Memory B cell (primary cell): ENCODE measurements at regions not wholly inside any gene's neighbourhood (a gene's known extent, or its start where the extent isn't known, plus 50 kb on each side); places are given as distances from the start of the nearest gene placed in this dataset.
"Not testable (repeated sequence)": the region's sequence is repeated elsewhere in the genome, so short reads cannot be mapped to it uniquely, and the experiment has no call there.

Source experiments
- ATAC-seq: fragments of 150-1000 bp; cut with Tn5 transposase; 2 replicates; pipeline ENCODE4 v1.10.0; 2021; ENCODE audit warnings: low read depth, mild to moderate bottlenecking, moderate library complexity
- DNase-seq, 2 donors: peaks; one replicate each; pipeline ENCODE4 v3.0.0; 2022; ENCODE audit warnings: low spot score in 2 of 2
- H3K27ac Mint-ChIP-seq: one replicate; pipeline ENCODE4 v1.8.0; 2022; ENCODE audit warnings: mild to moderate bottlenecking, moderate library complexity, mixed read lengths
- H3K27me3 Mint-ChIP-seq: one replicate; pipeline ENCODE4 v1.8.0; 2022; ENCODE audit warnings: mixed read lengths
- H3K36me3 Mint-ChIP-seq: one replicate; pipeline ENCODE4 v1.8.0; 2022; ENCODE audit warnings: mild to moderate bottlenecking, mixed read lengths
- H3K4me1 Mint-ChIP-seq: one replicate; pipeline ENCODE4 v1.8.0; 2022; ENCODE audit warnings: mixed read lengths
- H3K4me3 Mint-ChIP-seq: one replicate; pipeline ENCODE4 v1.8.0; 2022; ENCODE audit warnings: mild to moderate bottlenecking, moderate library complexity, mixed read lengths
- H3K9me3 Mint-ChIP-seq: one replicate; pipeline ENCODE4 v1.8.0; 2022; ENCODE audit warnings: mixed read lengths

DNA sequence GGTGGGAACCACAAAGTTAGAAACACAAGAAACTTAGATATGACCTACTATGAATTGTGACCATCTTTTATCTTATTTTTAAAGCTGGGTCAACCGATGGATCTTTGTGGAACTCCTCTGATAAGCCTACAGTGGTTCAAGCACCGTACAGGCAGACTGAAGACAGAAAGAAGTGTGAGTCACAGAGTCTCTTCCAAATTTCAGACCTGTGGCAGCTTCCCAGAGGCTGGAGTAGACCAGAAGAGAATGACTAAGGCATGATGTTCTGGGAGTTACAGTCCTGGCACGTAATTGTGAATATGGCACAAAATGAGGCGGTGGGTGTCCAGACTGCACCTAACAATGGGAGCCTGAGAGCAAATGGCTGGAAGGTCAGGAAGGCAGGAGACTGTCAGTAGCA, 70.0 kb downstream of the LMO4 start:
- no peaks in the 10 kb centered on the region for H3K9me3 Mint-ChIP-seq
- no peaks in the 10 kb centered on the region for H3K27me3 Mint-ChIP-seq
- no peak overlapping the region for H3K27ac Mint-ChIP-seq
- H3K4me1 Mint-ChIP-seq: peaks cover 11% of the 10 kb centered on the region
- H3K36me3 Mint-ChIP-seq: peaks cover 3% of the 10 kb centered on the region
- DNase-seq (no peak), ATAC-seq (no peak)
- no peak overlapping the region for H3K4me3 Mint-ChIP-seq

DNA sequence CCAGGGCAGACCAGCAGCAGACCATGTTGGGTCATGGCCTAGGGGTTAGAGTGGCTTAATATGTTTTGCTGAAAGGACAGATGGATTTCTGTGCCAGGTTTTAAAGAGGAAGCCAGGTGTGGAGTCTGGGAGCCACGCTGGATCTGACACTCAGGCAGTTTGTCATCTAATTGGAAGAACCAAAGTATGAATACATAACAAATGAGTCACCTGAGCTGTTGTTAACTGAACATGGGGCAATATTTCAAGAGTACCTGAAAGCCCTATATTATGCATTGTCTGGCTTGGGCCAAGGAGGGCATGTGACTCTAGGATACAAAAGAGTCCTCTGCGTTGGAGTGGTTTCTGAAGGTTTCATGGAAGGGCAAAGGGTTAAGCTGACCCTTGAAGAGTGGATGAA, 70.6 kb downstream of the LMO4 start:
- H3K27me3 Mint-ChIP-seq: no peaks in the 10 kb centered on the region
- no peak overlapping the region for H3K27ac Mint-ChIP-seq
- H3K9me3 Mint-ChIP-seq: no peaks in the 10 kb centered on the region
- ATAC-seq (no peak), DNase-seq (no peak)
- peaks cover 3% of the 10 kb centered on the region for H3K36me3 Mint-ChIP-seq
- H3K4me3 Mint-ChIP-seq: no peak overlapping the region
- peaks cover 6% of the 10 kb centered on the region for H3K4me1 Mint-ChIP-seq

DNA sequence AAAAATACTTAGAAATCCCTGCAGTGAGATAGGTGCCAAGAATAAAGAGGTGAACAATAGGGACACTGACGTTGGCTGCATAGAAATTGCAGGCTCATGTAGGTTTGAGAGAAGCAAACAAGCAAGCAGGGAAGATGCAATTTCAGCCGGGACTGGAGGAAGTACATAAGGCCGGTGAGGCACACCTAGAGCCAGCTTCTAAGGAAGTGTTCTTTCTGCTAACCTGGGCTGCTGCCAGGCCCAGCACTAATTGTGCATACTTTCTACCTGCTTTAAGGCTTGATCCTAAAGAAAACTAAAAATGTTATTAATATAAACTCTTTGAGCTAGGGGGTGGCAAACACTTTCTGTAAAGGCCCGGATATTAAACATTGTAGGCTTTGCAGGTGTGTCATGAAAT, 71.0 kb downstream of the LMO4 start:
- ATAC-seq: no peak
- H3K4me3 Mint-ChIP-seq: no peak overlapping the region
- no peaks in the 10 kb centered on the region for H3K9me3 Mint-ChIP-seq
- no peaks in the 10 kb centered on the region for H3K27me3 Mint-ChIP-seq
- H3K4me1 Mint-ChIP-seq: peaks cover 6% of the 10 kb centered on the region
- no peak overlapping the region for H3K27ac Mint-ChIP-seq
- peaks cover 3% of the 10 kb centered on the region for H3K36me3 Mint-ChIP-seq
- DNase-seq: no peak

DNA sequence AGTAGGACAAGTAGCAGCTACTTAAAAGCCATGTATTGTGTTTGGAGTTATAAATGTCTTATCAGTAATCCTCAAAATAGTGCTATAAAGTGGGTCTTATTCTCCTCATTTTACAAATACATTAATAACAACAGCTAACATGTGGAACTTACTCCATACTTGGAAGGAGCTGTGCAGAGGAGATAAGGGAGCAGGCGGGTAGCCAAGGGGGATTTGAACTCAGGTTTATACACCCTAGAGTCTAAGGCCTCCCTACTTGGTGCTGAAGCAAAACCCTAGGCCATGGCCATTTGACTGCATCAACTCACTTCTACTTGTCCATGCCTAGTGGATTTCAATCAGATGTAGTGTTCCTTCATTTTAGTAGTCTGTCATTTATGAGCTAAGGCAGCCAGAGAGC, 72.1 kb downstream of the LMO4 start:
- H3K4me3 Mint-ChIP-seq: no peak overlapping the region
- peaks cover 5% of the 10 kb centered on the region for H3K36me3 Mint-ChIP-seq
- H3K4me1 Mint-ChIP-seq: peaks cover 6% of the 10 kb centered on the region
- no peaks in the 10 kb centered on the region for H3K27me3 Mint-ChIP-seq
- peaks cover 5% of the 10 kb centered on the region for H3K9me3 Mint-ChIP-seq
- DNase-seq (no peak), ATAC-seq (no peak)
- H3K27ac Mint-ChIP-seq: no peak overlapping the region

DNA sequence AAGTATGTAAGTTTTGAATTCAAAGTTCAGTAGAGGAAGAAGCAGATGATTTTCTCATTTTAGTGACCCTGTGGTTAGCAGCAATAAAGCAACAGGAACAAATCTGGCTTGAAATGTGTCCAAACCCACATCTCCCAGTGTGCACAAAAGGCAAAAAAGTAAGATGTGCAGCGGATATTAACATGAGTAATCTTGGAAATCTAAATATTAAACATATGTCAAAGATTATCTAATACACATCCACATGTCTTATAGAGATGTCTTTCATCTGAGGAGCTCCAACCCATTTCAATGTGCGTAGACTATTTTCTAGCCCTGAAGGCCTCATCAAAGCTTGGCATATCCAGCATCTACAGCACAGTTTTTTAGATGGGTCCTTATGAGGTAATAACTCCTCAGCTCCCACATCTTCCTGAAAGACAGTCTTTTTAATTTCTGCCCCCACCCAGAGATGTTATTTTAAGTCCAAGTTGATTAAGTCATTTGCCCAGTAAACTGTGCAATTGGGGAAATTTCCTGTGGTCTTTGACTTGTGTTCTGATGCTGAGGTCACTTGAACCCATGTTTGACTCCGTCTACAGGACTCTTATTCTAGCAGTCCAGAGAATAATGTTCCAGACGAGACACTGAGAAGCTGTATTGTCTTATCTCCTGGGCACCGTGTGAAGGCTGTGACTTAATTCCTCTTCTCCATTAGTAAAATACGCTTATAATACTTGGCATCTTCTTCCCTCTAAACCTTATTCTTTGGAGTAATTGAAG, 73.7 kb downstream of the LMO4 start:
- H3K9me3 Mint-ChIP-seq: peaks cover 5% of the 10 kb centered on the region
- H3K4me3 Mint-ChIP-seq: no peak overlapping the region
- H3K27ac Mint-ChIP-seq: no peak overlapping the region
- H3K27me3 Mint-ChIP-seq: no peaks in the 10 kb centered on the region
- ATAC-seq (no peak), DNase-seq (no peak)
- peaks cover 5% of the 10 kb centered on the region for H3K36me3 Mint-ChIP-seq
- peaks cover 2% of the 10 kb centered on the region for H3K4me1 Mint-ChIP-seq

DNA sequence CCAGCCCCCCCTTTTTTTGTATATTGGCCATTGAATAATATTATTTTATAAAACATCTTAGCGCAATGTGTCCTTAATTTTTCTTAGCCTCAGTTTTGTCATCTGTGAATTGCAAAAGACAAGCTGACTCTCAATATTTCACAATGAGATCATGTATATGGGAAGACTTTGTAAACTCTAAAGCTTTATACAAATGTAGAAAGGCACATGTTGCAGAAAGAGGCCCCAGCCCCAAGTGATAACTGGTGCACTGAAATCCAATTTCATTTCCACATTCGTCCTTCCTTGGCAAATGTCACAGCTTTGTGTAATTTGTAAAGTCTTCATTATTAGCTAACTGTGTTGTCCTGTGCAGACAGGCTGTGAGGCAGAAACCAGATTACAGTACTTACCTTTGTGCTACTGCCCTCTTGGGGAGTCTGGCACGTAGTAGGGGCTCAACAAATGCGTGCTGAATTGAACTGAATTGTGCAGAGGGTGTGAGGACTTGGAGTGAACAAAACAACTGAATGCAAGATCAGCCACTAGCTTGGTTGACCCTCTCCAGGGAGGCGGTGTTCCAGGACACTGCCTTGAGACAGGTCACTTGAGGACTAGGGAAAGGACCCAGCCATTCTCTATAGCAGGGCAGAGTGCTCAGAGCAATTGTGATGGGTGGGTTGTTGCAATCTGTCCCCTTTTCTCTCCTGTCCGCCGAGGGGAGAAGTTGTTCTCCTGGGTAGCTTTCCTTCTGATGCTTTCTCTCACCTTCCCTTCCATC, 74.6 kb downstream of the LMO4 start:
- Mint-ChIP-seq H3K27ac (no peak overlapping the region), H3K9me3 (peaks cover 5% of the 10 kb centered on the region)

DNA sequence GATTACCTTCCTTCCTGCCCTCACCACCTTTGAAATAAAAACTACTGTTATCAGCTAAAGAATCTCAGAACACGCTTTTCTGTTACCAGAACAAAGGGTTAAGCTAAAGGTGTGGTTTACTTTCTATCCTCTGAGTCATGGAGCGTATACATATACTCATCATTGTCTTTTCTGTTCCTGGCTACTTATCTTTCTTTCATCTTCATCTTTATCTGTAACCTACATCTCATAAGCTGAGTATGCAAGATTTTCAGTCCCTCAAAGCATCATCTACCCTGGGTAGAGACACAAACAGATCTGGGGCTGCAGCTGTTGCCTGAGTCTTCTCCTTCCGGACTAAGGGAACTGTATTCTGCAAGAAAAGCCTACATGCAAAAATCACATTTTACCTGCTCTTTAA, 75.6 kb downstream of the LMO4 start:
- Mint-ChIP-seq H3K27me3 (no peaks in the 10 kb centered on the region), H3K27ac (no peak overlapping the region), H3K4me3 (no peak overlapping the region), H3K36me3 (peaks cover 2% of the 10 kb centered on the region), H3K4me1 (peaks cover 1% of the 10 kb centered on the region), H3K9me3 (peaks cover 5% of the 10 kb centered on the region)
- ATAC-seq: no peak
- DNase-seq: no peak

More for the DNA sequence above, 74.6 kb downstream of the LMO4 start:
- peaks cover 2% of the 10 kb centered on the region for H3K4me1 Mint-ChIP-seq
- ATAC-seq (no peak), DNase-seq (no peak)
- H3K4me3 Mint-ChIP-seq: no peak overlapping the region
- H3K36me3 Mint-ChIP-seq: peaks cover 5% of the 10 kb centered on the region
- H3K27me3 Mint-ChIP-seq: no peaks in the 10 kb centered on the region

DNA sequence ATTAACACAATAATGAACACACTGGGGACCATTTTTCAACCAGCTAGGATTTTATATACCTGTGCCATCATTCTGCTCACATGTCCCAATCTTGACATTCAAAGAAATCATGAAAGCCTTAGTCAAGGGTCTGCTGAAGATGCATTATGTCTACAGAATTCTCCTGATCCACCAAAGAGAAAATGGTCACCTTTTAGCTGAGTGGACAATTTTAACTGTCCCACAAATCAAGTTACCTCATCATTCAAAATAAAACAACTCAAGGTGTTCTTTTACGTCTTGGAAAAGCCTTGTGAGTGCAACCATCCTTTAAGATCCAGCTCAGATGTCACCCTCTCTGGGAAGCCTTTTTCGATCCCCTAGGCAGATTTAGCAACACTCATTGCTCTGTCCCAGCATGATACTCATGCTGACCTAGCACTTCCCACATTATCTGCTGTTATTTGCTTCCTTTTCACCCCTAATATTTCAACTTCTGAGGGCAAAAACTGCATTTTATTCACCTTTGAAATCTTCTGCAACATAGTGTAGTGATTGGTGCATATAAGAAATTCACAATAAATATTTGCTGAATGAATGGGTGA, 80.1 kb downstream of the LMO4 start:
- ATAC-seq: no peak
- no peaks in the 10 kb centered on the region for H3K27me3 Mint-ChIP-seq
- H3K27ac Mint-ChIP-seq: no peak overlapping the region
- peaks cover 5% of the 10 kb centered on the region for H3K9me3 Mint-ChIP-seq
- no peak for DNase-seq
- H3K4me3 Mint-ChIP-seq: no peak overlapping the region
- H3K4me1 Mint-ChIP-seq: peaks cover 2% of the 10 kb centered on the region
- peaks cover 2% of the 10 kb centered on the region for H3K36me3 Mint-ChIP-seq

DNA sequence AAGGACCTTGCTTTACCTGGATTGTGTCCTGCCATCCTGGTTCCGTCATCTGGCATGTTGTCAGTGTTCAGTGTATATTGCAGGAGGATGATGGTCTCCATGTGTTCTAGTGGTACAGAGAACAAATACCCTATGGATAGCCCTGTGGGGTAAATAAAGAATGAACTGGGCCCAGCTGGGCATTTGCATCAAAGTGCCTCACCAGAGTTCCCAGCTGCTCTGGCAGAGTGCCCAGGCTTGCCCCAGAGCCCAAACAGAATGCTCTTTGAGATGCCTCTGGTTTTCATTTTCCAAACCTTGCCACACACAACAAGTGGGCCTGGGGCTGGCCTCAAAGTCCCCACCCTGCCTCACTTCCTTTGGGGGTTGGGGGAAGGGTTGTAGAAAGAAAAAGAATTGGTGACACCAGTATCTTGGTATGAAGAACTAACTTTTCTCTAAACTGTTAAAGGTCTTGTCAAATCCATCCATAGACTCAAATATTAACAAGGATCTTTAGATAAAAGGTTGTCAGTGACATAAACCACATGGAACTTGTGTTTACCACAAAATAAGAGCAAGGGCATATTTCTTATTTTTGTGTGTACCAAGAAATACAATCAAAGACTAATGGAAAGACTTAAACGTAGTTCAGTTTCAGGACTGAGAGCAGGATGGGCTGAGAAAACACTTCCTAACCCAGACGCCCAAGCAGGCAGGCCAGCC, 82.2 kb downstream of the LMO4 start:
- H3K27me3 Mint-ChIP-seq: no peaks in the 10 kb centered on the region
- H3K4me1 Mint-ChIP-seq: peaks cover 2% of the 10 kb centered on the region
- no peak overlapping the region for H3K4me3 Mint-ChIP-seq
- no peak for DNase-seq
- peaks cover 6% of the 10 kb centered on the region for H3K9me3 Mint-ChIP-seq
- peaks cover 2% of the 10 kb centered on the region for H3K36me3 Mint-ChIP-seq
- no peak for ATAC-seq
- no peak overlapping the region for H3K27ac Mint-ChIP-seq

DNA sequence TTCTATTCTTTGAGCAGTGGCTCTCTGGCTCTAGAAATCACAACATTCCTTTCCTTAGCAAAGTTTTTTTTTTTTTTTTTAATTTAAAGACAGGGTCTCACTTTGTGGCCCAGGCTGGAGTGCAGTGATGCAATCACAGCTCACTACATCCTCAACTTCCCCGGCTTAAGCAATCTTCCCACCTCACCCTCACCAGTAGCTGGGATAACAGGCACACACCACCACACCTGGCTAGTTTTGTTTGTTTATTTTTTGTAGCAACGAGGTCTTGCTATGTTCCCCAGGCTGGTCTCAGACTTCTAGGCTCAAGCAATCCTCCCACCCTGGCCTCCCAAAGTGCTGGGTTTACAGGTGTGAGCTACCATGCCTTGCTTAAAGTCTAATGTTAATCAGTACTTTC, 85.2 kb downstream of the LMO4 start:
- H3K27me3 Mint-ChIP-seq, H3K27ac Mint-ChIP-seq, ATAC-seq, DNase-seq, H3K36me3 Mint-ChIP-seq, H3K4me3 Mint-ChIP-seq, H3K9me3 Mint-ChIP-seq, H3K4me1 Mint-ChIP-seq: not testable (repeated sequence)

DNA sequence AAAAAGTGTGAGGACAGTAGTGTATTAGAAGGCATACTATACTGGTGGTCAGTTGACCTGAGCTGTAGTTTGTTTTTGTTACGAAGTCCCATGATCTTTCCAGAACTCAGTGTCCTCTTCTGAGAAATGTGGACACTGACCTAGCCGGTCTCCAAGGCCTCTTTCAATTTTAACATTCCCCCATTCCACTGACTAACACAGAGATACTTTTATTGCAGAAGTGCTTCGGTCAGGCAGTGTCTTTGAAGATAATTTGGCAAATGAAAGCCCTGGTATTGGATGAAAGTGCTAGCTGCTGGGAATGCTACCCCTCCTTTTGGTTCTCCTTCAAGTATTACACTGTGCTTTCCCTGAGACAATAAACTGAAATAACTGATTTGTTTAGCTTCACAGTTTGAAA, 89.4 kb downstream of the LMO4 start:
- Mint-ChIP-seq H3K36me3 (peaks cover 3% of the 10 kb centered on the region), H3K27ac (no peak overlapping the region), H3K4me3 (no peak overlapping the region), H3K4me1 (no peaks in the 10 kb centered on the region), H3K27me3 (no peaks in the 10 kb centered on the region), H3K9me3 (peaks cover 6% of the 10 kb centered on the region)
- DNase-seq (no peak), ATAC-seq (no peak)

DNA sequence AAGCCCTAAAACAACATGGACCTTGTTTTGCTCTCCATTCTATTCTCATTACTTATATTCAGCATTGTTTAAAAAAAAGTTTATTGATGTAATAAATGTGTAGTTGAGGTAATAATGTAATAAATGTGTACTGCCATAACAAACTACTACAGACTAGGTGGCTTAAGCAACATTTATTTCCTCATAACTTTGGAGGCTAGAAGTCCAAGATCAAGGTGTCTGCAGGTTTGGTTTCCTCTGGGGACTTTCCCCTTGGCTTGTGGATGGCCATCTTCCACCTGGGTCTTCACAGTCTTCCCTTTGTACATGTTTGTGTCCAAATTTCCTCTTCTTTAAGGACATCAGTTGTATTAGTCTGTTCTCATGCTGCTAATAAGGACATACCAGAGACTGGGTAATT, 93.1 kb downstream of the LMO4 start:
- Mint-ChIP-seq H3K27ac (no peak overlapping the region), H3K4me1 (no peaks in the 10 kb centered on the region), H3K9me3 (no peaks in the 10 kb centered on the region), H3K27me3 (no peaks in the 10 kb centered on the region), H3K36me3 (peaks cover 1% of the 10 kb centered on the region), H3K4me3 (no peak overlapping the region)
- ATAC-seq (no peak), DNase-seq (no peak)

DNA sequence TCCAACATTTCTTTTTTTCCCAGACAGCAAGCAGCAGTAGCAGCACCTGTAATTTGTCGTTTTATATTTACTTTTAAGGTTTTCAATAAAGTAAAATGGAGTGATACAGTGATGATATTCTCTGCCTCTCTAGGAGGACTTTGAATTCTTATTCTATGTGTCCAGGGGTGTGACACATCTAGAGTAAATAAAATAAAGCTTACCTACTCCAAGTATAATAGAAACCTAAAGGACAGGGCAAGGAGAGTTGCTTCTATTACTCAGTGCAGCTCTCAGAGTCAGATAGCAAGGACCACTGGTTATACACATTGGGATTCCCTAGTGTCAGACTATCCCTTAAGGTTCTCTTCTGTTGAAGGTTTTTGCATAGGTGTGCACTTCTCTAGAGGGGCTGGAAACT, 95.9 kb downstream of the LMO4 start:
- Mint-ChIP-seq H3K9me3 (no peaks in the 10 kb centered on the region), H3K4me1 (no peaks in the 10 kb centered on the region), H3K27ac (no peak overlapping the region), H3K27me3 (no peaks in the 10 kb centered on the region), H3K4me3 (no peak overlapping the region), H3K36me3 (peaks cover 1% of the 10 kb centered on the region)
- no peak for ATAC-seq
- no peak for DNase-seq
